ENCODE measurements at regions not wholly inside any gene's neighbourhood (a gene's known extent, or its start where the extent isn't known, plus 50 kb on each side); places are given as distances from the start of the nearest gene placed in this dataset.

DNA sequence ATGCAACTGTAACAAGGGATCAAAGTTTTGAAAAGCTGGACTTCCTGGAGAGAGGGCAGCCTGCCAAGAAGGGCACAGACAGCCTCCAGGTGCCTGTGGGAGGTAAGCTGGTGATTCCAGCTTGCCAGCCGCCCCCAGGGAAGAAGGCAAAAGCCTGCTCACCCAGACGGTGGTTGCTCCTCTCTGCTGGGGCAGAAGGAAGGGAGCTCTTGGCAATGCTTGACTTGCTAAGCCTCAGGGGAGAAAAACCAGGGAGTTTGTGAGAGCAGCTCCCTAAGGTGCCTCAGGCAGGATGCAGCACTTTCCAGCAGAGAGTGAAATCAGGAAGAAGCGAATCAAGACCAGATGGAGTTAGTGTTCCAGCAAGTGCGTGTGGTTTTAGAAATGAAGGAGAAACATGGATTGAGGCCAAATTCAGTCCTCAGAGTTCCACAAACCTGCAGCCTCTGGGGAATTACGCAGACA is 553.6 kb downstream of the BUD13 start:
- no peak for DNase-seq (ENCODE audit: low spot score)

DNA sequence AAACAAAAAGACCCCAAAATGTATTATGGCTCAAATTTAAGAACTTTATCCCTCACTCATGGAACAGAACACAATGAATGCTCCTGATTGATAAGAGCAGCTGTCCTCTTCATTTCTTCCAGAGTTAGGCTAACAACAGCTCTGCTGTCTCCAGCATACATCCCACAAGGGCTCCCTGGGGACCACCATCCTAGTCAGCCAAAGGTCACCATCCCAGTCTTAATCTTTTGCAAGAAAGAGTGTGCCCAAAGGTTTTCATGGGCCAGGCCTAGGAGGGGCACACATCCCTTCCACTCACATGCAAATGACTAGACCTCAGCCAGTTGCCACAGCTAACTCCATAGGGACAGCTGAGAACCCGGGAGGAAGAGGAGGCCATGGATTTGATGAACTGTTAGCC is 555.3 kb downstream of the BUD13 start:
- no peak for DNase-seq (ENCODE audit: low spot score)

DNA sequence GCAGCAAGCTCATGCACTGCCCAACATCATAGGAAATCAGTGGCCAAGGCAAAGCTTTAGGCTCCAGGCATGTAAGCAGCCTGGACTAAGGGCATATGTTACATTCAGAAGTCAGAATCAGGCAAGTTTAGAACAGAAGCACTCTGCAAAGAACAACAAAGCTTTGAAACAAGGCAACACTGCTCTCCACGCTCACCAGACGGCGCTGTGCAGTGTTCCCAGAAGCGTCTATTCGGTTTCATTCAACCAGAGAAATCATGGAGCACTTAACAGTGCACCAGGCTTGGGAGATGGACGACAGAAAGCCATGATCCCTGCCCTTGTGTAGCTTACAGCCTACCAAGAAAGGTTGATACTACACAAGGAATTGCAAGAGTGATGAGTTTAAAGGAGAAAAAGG is 555.8 kb downstream of the BUD13 start:
- DNase-seq (ENCODE audit: low spot score): peak; percentile 35

DNA sequence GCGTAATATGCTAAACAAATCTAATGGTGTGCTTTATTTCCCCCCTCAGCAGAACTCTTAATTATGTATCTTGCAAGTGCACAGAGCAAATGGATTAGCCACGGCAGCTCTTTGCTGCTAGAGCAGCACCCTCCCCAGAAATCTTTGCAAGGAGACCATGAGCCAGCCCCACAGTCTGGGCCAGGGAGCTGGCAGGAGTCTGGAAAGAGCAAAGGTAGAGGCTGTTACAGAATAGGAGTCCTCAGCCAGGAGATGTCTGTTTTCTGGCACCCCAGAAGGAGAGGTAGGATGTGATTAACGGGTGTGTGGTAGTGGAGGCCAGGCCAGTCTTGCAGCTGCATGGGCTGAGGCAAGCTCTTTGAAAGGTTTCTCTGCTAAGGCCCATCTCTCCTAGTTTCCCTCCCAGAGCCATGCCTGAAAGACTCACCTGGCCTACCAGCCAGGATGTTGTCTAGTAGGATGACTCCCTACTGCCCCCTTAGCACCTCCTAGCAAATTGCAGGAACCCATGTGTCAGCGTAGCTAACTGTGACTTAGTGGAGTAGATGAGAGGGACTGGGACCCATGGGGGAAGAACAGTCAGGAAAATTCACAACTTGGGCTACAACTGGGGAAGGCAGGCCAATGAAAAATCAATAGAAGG is 557.2 kb downstream of the BUD13 start:
- DNase-seq (ENCODE audit: low spot score): no peak

DNA sequence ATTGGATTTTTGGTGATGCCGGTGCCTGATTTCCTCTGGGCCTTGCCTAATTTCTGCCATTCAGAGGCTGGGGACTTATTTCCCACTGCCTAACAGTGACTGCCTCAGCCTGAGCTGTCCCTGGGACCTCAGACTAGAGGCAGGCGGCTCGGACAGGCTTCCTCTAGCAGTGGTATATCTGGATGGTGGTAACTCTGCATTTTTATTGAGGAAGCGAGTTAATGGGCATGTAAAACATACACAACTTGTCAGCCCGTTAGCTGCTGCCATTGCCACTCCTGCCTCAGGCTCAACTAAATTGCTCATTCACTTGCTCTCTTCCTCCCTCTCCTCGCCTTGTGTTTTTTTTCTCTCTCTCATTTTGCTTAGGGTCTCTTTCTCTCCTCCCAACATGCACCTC is 561.6 kb downstream of the BUD13 start:
- no peak for DNase-seq (ENCODE audit: low spot score)

DNA sequence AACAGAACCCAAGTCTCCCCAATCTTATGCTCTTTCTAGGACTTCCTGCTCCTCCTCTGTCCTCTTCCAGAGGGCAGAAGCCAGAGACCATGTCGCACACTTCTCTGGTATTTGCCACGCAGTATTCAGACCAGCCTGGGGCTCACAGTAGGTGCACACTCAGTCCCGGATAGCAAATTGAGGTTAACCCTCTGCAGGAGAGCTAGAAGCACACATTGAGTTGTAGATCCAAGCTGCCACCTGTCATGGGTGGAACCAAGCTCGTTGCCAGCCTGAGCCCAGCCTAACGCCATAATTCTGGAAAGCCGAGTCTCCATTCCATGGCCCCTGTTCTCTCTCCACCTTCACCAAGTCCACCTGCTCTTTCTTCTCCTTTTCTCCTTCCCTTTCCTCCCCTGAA is 562.1 kb downstream of the BUD13 start:
- no peak for DNase-seq (ENCODE audit: low spot score)

DNA sequence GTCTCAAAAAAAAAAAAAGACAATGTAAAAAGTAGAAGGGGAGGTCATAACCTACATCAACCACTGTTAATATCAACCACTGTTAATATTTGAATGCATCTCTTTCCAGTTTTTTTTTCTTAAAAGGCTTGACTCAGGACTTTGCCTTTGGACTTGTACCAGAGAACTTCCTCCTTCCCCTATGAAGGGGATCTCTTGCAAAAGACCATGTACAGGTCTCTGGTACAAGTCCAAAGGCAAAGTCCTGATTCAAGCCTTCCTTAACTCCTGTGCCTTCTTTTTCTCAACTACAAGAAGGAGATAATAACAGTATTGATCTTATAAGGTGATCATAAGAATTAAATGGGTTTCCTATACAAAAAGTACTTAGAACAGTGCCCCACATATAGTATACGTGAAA is 563.5 kb downstream of the BUD13 start:
- DNase-seq (ENCODE audit: low spot score): no peak

DNA sequence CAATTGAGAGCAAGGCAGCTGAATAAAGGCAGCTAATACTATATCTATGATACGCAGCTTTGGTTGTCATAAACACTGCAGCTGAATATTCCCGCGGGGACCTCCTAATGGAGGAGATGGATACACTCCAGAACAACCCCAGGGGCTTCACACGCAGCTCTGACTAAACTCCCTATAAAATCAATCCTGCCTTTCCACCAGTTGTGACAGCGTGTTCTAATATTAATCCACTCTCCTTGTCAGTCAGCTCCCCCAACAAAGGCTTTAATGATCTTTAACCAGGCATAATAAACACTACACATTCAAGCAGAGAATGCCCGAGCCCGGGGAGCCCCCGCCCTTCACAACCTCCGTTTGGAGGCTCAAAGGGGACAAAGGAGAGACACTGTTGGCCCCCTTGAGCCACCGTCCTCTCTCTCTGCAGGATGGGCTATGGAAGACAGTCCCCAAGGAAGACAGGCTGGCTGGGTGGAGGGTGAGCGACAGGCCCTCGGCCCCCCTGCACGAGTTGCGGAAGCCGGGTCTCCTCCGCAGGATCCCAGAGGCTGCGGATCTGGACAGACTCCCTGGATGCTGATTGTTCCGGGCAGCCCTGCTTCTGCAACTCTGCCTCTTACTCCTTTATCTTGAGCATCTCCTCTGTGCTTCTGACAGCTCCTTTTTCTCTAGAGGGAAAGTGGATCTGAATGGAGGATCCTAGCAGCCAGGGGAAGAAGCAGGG is 565.2 kb downstream of the BUD13 start:
- DNase-seq (ENCODE audit: low spot score): no peak

DNA sequence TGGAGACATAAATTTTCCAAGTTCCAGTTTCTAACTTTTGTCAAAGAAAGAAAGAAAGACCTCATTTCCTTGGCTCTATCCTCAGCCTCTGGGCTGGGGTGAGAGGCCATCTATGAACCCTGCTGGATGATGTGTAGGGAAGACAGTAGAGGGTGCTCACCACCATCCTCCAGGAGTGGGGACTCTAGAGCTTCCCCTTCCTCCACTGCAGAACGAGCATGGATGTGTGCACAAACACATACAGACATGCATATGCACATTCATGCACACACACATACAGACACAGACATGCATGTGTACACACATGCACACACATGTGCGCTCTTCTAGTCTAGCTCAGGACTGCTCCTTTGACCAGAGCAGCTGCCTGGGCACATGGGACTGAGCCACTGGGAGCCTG is 565.8 kb downstream of the BUD13 start:
- no peak for DNase-seq (ENCODE audit: low spot score)

DNA sequence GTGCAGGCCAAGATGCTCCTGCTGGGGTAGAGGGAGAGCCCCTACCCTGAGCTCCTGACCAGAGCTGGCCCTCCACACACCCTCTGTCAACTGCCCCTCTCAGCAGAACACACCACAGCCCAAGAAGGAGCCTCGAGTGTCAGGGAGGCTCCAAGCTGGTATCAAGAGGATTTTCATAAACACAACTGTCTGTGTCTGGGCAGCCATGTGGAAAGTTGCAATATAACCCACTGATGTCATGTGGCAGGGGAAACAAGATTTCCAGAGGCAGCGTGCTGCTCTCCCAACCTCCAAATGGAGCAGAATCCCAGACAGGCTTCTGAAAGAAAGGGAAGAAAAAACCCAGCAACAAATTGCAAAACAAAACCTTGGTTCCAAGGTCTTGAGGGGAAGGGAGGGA is 569.9 kb downstream of the BUD13 start:
- no peak for DNase-seq (ENCODE audit: low spot score)

DNA sequence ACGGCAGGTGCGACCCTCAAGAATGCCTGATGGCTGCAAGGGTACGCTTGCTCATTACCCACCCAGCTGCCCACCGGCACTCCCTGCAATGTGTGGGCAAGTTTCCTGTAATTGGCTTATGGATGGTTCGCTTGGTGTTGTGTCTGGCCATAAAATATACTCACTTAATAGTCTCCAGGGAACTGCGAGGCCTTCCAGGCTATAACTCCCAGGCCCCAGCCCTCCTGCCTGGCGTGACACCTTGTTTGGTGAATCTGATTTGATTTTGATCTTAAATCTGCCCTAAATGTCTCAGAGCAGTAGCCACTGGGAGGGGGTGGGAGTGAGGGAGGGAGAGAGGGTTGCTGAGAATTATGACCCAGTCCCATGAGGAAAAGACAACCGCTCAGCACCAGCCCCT is 572.2 kb downstream of the BUD13 start:
- DNase-seq (ENCODE audit: low spot score): no peak

DNA sequence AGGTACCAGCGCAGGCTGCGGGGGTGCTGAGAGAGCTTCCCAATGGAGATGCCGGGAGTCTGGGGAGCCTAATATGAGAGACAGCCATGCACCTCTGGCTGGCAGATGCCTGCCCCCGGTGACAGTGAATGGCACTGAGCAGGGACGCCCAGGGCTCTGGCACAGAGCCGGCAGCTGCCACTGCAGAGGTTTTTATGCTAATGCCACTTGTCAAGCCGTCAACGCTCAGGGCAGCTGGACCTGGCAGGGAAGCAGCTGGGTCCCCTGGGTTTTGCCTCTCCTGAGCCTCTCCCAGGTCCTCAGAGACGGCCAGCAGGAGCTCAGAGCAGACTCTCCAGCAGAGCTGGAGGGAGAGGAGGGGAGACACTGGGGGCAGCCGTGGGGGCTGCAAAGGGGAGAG is 573.6 kb downstream of the BUD13 start:
- DNase-seq (ENCODE audit: low spot score): no peak

DNA sequence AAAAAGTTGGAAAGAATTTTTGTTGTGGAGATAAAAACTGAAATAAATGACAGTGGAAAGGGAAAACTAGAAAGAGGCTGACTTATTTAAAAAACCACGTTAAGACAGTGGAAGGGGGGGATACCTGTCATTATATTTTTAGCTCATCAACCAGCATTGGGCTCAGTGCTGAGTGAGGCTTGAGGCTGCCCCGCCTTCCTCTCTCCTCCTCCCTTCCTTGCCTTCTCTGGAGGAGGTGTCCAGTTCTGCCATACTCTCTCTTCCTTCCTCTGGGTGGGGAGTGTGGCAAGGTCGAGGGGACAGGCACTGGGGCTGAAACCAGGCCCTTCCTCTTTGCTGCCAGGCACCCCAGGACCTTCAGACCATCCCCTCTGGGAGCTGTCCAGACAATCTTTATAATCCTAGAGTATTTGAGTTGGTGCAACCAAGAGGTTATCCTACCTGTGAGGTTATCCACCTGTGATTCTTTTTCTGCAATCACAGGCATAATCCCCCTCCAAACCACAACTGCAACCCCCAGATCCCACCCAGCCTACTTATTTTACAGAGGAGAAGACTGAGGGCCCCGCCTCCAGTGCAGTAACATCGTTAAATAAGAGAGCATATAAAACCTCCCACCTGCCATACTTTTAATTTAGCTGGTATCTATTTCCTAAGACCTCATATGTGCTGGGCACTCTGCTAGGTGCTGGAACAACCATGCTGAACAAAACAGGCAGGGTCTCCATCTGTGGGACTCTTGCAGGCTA is 578.5 kb downstream of the BUD13 start:
- DNase-seq (ENCODE audit: low spot score): no peak

DNA sequence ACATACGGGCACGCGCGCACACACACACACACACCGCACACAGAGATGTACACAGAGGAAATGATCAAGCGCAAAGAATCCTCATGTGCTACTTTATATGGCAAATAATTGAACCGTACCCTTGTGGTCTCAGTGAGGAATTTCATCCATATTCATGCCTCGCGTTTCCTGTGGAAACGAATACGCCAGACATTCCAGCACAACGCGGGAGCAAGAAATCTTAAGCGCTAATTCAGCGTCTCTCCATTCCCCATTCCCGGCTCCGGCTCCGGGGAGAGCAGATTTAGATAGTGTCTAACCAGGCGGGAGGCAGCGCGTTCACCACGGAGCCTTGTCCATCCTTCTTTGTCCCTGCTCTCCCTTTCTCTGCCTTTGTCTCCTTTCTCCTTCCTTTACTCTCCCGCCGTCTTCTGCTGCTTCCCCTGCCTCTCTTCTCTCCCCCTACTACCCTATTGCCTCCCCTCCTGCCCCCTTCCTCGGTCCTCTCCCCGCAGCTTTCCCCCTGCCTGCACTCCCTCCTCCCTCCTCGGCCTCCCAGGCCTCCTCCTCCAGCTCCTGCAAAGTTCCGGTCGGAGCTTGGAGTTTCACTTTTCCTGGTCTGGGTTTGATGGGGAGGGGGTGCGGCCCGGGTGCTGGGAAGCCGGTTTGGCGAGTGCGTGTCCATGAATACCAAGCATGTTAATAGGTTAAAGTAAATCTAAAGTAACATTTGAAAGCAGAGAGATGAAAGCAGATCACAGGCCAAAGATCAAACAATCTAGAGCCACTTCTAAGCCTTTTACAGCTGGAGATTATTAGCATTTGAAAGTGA is 579.3 kb downstream of the BUD13 start:
- peak; percentile 55 for DNase-seq (ENCODE audit: low spot score)

DNA sequence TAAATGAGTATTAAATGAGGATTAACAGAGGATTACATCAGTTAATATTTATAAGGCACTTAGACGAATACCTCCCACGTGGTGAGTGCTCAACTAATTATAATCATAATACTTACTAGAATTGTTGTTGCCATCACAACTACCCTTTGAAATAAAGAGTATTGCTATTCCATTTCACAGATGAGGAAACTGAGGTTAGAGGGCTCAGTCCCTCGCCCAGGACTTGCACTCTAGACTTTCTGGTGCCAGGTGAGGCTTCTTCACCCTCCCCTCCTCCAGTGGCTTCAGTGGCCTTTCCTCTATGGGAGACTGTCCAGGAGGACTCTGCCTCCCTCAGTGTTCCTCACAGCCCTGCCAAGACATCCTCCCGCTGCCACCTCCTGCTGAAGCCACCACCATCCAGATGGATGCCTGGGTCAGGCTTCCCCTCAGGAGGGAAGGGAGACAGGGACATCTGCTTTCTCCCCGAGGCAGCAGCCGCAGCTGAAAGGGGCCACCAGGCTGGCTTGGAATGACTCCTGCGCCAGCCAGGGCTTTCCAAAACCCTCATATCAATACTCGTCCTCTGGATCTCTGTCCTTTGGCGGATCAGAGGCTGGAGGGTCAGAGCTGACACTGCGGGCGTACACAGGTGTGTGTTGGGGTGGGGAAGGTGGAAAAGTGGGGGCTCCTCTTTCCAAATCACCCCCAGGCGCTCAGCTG is 580.1 kb downstream of the BUD13 start:
- DNase-seq (ENCODE audit: low spot score): peak; percentile 11

DNA sequence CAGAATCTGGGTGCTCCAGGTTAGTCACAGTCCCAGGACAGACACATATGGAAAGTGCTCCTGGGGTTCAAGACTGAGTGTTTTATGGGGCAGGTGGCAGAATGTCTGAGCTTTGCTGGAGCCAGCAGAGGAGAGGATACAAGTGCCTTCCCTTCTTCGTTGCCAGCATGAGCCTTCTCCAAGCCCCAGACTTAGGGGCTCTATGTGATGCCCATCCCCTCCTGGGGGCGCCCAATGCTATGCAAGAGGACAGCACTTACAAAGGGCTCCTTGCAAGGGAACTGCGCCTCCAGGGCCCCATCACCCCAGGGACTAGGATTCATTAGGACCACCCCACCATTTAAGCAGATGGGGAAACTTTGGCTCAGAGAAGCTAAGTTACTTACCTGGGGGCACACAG is 581.9 kb downstream of the BUD13 start:
- no peak for DNase-seq (ENCODE audit: low spot score)

DNA sequence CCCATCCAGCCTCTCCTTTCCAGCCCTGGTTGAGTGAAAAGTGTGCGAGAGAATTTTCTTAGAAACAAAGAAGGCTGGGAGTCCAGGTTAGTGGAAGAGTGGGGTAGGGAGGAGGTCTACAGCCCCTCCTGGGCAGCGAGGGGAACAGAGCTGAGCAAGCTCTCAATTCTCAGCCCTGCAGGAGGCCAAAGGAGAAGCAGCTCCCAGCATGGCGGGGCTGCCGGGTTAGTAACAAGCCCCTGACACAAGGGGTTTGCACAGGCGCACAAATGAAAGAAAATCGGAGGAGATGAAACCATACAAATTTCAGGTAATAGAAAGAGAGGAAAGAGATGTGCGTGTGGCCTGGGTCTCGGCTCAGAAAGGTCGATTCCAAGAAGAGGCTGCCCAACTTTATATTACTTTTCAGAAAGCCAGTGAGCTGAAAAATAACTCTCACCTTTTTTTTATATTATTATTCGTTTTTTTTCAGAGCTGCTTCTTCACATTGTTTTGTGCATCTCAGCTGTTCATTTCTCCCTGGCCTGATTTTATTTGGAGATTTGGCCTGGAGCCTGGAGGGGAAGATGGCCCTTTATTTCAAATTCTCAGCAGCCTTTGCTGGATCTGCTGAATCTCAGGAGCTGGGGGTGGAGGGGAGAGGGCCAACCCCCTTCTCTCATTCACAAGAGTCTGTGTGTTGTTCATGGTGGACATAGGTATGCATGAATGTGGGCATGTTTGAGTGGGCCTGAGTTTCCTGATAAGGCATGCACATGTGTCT is 583.2 kb downstream of the BUD13 start:
- DNase-seq (ENCODE audit: low spot score): no peak

DNA sequence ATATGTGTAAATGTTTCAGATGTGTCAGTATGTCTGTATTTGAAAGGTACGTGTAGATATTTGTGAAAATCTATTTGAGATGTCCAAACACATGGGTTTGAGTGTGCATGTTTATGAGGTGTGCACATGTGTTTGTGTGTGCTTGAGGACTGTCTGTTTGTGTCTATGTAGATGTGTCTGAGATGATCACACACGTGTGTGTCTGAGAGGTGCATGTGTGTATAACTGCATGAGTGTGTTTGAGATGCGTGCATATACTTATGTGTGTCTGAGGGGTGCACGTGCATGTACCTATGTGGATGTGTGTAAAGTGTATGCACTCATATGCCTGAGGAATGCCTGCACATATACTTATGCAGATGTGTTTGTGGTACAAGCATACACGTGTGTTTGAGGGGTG is 584.4 kb downstream of the BUD13 start:
- DNase-seq (ENCODE audit: low spot score): no peak

DNA sequence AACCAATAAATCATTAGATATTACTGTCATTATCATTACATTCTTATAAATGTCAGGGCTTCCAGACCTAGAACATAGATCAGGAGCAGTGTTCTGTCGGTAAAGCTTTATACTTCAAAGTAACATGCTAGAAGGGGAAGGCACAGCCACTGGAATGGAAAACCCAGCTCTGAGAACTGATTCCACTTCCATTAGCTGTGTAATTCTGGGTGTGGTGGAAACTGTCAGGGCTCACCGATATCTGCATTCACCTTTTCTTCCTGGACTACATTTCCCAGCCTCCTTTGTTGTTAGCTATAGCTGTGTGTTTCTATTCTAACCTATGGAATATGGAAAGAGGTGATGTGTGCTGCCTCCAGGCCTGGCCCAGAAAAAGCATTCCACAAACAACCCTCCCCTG is 585.8 kb downstream of the BUD13 start:
- DNase-seq (ENCODE audit: low spot score): no peak

DNA sequence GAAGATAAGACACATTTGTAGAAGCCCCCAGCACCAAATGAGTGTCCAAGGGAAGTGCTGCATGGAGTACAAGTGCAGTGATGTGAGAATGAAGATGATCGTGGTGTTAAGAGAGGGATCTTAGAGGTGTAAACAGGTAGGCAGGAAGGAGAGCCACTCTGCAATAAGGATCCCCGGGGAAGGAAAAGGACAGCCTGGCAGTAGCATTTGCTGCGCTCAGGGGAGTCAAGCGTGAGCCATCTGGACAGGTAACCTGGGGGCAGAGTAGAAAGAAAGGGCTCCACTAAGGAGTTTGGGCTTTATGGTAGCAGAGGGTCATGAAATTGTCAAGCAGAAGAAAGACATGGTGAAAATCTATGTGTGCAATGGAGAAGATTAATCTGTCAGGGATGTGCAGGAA is 587.2 kb downstream of the BUD13 start:
- DNase-seq (ENCODE audit: low spot score): no peak

DNA sequence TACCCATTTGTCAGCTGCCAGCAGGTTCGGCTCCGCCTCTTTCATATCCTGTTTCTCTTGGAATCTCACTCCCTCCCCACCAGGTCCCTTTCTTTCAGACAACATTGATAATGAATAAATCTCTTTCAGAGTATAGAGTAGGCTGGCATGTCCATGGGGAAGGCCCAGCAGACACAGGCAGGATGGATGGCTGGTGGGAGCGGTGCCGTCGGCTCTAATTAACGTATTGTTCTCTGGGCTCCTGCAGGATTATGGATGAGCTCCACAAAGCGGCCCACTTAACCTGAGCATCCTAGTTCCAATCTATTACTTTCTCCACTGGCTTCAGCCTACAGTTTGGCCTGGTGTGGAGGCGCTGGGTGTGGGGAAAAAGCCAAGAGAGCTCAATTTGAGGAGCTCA is 588.0 kb downstream of the BUD13 start:
- DNase-seq (ENCODE audit: low spot score): no peak
